SK-N-SH (cell line): ENCODE measurements at regions not wholly inside any gene's neighbourhood (a gene's known extent, or its start where the extent isn't known, plus 50 kb on each side); places are given as distances from the start of the nearest gene placed in this dataset.
A peak's percentile ranks its signal among the peaks of the same experiment; 100 is the strongest.

Source experiments
- CTCF ChIA-PET: fragments of 300-600, 350-600 bp; formaldehyde crosslinking; extraction: SDS; loops from one replicate; lab custom pipeline; 2021; lab: Yijun Ruan, JAX
- POLR2A ChIA-PET: fragments of 350-600 bp; sonication (Branson Sonifier 250); formaldehyde crosslinking; extraction: SDS; loops from one replicate; lab custom pipeline; 2020; ENCODE audit warnings: antibody characterized with exemption, inconsistent platforms; lab: Yijun Ruan, JAX
- DNase-seq: peaks from one replicate; pipeline ENCODE4 v3.0.0; 2012
- H2AFZ ChIP-seq: fragments of 200-600 bp; sonication (generic); 2 replicates; pipeline ENCODE4 v1.8.1; 2016; ENCODE audit warnings: antibody characterized with exemption, mild to moderate bottlenecking, low read depth
- H3F3A ChIP-seq: fragments of 200-600 bp; sonication (generic); replicated peaks from 2 replicates; pipeline ENCODE3; 2016; ENCODE audit warnings: antibody characterized with exemption, mild to moderate bottlenecking; ENCODE audit not compliant: insufficient read depth
- H3K27ac ChIP-seq, 2 experiments: fragments of 200-500 bp in 1 of 2; fragments of 200-600 bp in 1 of 2; sonication (Bioruptor generic) in 1 of 2; sonication (generic), shearing (Covaris generic) in 1 of 2; 2 replicates each; pipeline versions ENCODE4 v1.5.1 to v1.6.1; 2014 to 2016; ENCODE audit warnings: low read depth in 2 of 2, inconsistent platforms in 1 of 2, low read length in 1 of 2, mild to moderate bottlenecking in 1 of 2, mixed read lengths in 1 of 2
- H3K27me3 ChIP-seq: fragments of 200-600 bp; sonication (generic), shearing (Covaris generic); 2 replicates; pipeline ENCODE4 v1.6.1; 2016; ENCODE audit warnings: mixed run types; ENCODE audit not compliant: insufficient read depth
- H3K36me3 ChIP-seq, 2 experiments: fragments of 200-500 bp in 1 of 2; fragments of 200-600 bp in 1 of 2; sonication (Bioruptor generic) in 1 of 2; sonication (generic) in 1 of 2; replicated peaks in 1 of 2; 2 replicates each; pipeline versions ENCODE3 to v1.5.1; 2014 to 2016; ENCODE audit warnings: low read length in 1 of 2, mild to moderate bottlenecking in 1 of 2; ENCODE audit not compliant: insufficient read depth in 2 of 2, control insufficient read depth in 1 of 2
- H3K4me1 ChIP-seq, 2 experiments: fragments of 200-500 bp in 1 of 2; fragments of 200-600 bp in 1 of 2; sonication (Bioruptor generic) in 1 of 2; sonication (generic), shearing (Covaris generic) in 1 of 2; 2 replicates each; pipeline versions ENCODE4 v1.5.1 to v1.6.1; 2014 to 2016; ENCODE audit warnings: low read depth in 1 of 2, low read length in 1 of 2, mixed run types in 1 of 2; ENCODE audit not compliant: insufficient read depth in 2 of 2, control insufficient read depth in 1 of 2
- H3K4me2 ChIP-seq: fragments of 200-600 bp; sonication (generic), shearing (Covaris generic); 2 replicates; pipeline ENCODE4 v1.6.1; 2017; ENCODE audit warnings: mixed run types
- H3K4me3 ChIP-seq, 2 experiments: fragments of 200-500 bp in 1 of 2; fragments of 200-600 bp in 1 of 2; sonication (Bioruptor generic) in 1 of 2; sonication (generic), shearing (Covaris generic) in 1 of 2; 2 replicates each; pipeline versions ENCODE4 v1.5.1 to v1.8.1; 2014 to 2016; ENCODE audit warnings: low read depth in 2 of 2, inconsistent platforms in 1 of 2, low read length in 1 of 2, mild to moderate bottlenecking in 1 of 2, mixed read lengths in 1 of 2, moderate library complexity in 1 of 2
- H3K79me2 ChIP-seq: fragments of 200-600 bp; sonication (generic); 2 replicates; pipeline ENCODE4 v1.8.1; 2017; ENCODE audit warnings: mild to moderate bottlenecking; ENCODE audit not compliant: insufficient read depth
- H3K9ac ChIP-seq: fragments of 200-600 bp; sonication (generic); 2 replicates; pipeline ENCODE4 v1.6.1; 2017; ENCODE audit warnings: mixed run types
- H3K9me2 ChIP-seq: fragments of 200-600 bp; sonication (generic); 2 replicates; pipeline ENCODE4 v1.6.1; 2017; ENCODE audit warnings: mixed run types
- H3K9me3 ChIP-seq: fragments of 200-600 bp; sonication (generic); 2 replicates; pipeline ENCODE4 v1.6.1; 2017; ENCODE audit warnings: mixed run types, mild to moderate bottlenecking, moderate library complexity
- H4K20me1 ChIP-seq: fragments of 200-600 bp; sonication (generic); 2 replicates; pipeline ENCODE4 v1.6.1; 2017; ENCODE audit warnings: mild to moderate bottlenecking, mixed run types; ENCODE audit not compliant: insufficient read depth
- CHD2 ChIP-seq: fragments of 150-350 bp; IDR thresholded peaks from 2 replicates; pipeline ENCODE4 v1.6.1; 2018; ENCODE audit warnings: low read length; ENCODE audit not compliant: partially characterized antibody
- CTCF ChIP-seq: fragments of 200-600 bp; sonication (generic); IDR thresholded peaks from 2 replicates; pipeline ENCODE4 v1.6.1; 2017; ENCODE audit warnings: antibody characterized with exemption, mild to moderate bottlenecking, moderate library complexity
- EZH2phosphoT487 ChIP-seq: fragments of 200-600 bp; sonication (generic); IDR thresholded peaks from 2 replicates; pipeline ENCODE4 v1.6.1; 2017; ENCODE audit warnings: low read depth, mixed run types, mild to moderate bottlenecking, antibody characterized with exemption, moderate library complexity, borderline replicate concordance
- FOXJ3 ChIP-seq: sonication (generic); formaldehyde crosslinking; IDR thresholded peaks from 2 replicates; pipeline ENCODE4 v1.5.1; 2020; ENCODE audit warnings: mild to moderate bottlenecking, missing genetic modification reagents
- FOXM1 ChIP-seq: IDR thresholded peaks from 2 replicates; pipeline ENCODE4 v1.4.0; 2012; ENCODE audit warnings: low read depth, mild to moderate bottlenecking
- JUND ChIP-seq: IDR thresholded peaks from 2 replicates; pipeline ENCODE4 v1.4.0; 2012
- NFIC ChIP-seq: IDR thresholded peaks from 2 replicates; pipeline ENCODE4 v1.4.0; 2012; ENCODE audit warnings: borderline replicate concordance
- NRF1 ChIP-seq: IDR thresholded peaks from 2 replicates; pipeline ENCODE4 v1.6.1; 2012; ENCODE audit warnings: low read depth, mild to moderate bottlenecking, low read length
- POLR2AphosphoS5 ChIP-seq: IDR thresholded peaks from 2 replicates; pipeline ENCODE4 v1.6.1; 2012; ENCODE audit warnings: low read depth, low read length
- RAD21 ChIP-seq: IDR thresholded peaks from 2 replicates; pipeline ENCODE4 v1.6.1; 2012; ENCODE audit warnings: mild to moderate bottlenecking, low read length
- SIN3A ChIP-seq: IDR thresholded peaks from 2 replicates; pipeline ENCODE4 v1.6.1; 2012; ENCODE audit warnings: low read depth, mild to moderate bottlenecking, low read length, moderate library complexity, borderline replicate concordance
- SMC3 ChIP-seq: IDR thresholded peaks from 2 replicates; pipeline ENCODE4 v1.6.1; 2012; ENCODE audit warnings: low read depth, low read length, improper control_type of control experiment
- ZBTB33 ChIP-seq: IDR thresholded peaks from 2 replicates; pipeline ENCODE4 v1.4.0; 2012; ENCODE audit warnings: low read depth, borderline replicate concordance
- WGBS: methylation state at CpG from one replicate; pipeline ENCODE4 v1.1.6; 2017; ENCODE audit warnings: low lambda C conversion rate; 5-methylcytosine and 5-hydroxymethylcytosine counted together
- TF ChIP-seq, protein P1 (sequence below): IDR thresholded peaks from 2 replicates; pipeline ENCODE4 v1.6.1; 2012; ENCODE audit warnings: mild to moderate bottlenecking, low read depth, low read length, moderate library complexity
- TF ChIP-seq, protein P2 (sequence below): fragments of 150-350 bp; IDR thresholded peaks from 2 replicates; pipeline ENCODE4 v1.6.1; 2017; ENCODE audit warnings: antibody characterized with exemption, low read length, low read depth, borderline replicate concordance

GRCh38 chr4:125736057-125736456, 421.3 kb downstream of the FAT4 start:
- Histone ChIP-seq H3K4me1 (peaks cover 5 to 21% of the 10 kb centered on the region in 2 experiments; a peak in 3 of 4 replicates), H3K4me3 (0 out of 4 replicates have a peak overlapping the region, but pooled peaks of 1 of the 2 experiments have one; percentile 7), H3K9me2 (no peaks in the 10 kb centered on the region), H2AFZ (no peak overlapping the region), H3F3A (peaks cover 11% of the 10 kb centered on the region), H3K4me2 (0 out of 2 replicates have a peak overlapping the region, but pooled peaks have one; percentile 39), H4K20me1 (no peaks in the 10 kb centered on the region), H3K27me3 (no peaks in the 10 kb centered on the region), H3K36me3 (no peaks in the 10 kb centered on the region), H3K9ac (peak overlapping the region; percentile 59; the same call in 1 of the 2 replicates), H3K27ac (peak overlapping the region in 1 of 2 experiments; percentile 83; a peak in 3 of 4 replicates), H3K79me2 (no peaks in the 10 kb centered on the region), H3K9me3 (no peaks in the 10 kb centered on the region)
- peak; percentile 4 for DNase-seq
- TF ChIP-seq FOXJ3 (CRISPR knock-in tag) (no peak), CTCF (peak; percentile 55), RAD21 (0 out of 2 replicates have a peak, but pooled peaks have one; percentile 15), EZH2phosphoT487 (no peak), POLR2AphosphoS5 (no peak), NRF1 (no peak), CHD2 (no peak)
- CTCF ChIA-PET, result interaction anchor here (0.6 to 1.8 kb wide), 11 partner anchors 10 to 1886 kb away, joined by 3 to 6 read pairs (median 3); no protein-coding TSS in a partner anchor
- POLR2A ChIA-PET, result no interaction called here
- 50% methylated on average over 1 of the region's 1 CpG for WGBS

DNA sequence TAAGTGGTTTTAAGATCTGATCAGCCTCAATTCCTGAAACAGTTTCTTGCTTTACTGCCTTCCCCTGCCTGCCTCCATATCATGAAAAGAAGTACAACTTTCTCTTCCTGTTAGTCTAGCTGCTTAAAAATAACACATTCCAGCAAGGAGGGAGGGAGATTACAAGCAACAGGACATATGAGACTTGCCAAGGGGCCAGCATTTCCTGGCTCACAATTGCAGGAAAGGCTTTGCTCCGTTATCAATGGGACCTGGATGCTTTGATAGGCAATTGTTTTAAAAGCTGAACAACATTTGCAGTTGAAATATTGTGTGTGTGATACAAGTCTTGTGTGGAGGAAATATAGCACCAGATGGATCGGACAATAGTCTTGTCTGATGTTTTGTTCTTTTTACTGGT, 425.0 kb downstream of the FAT4 start:
- H3F3A ChIP-seq, result peaks cover 11% of the 10 kb centered on the region
- WGBS, result 84% methylated on average over 2 of the region's 2 CpGs
- no peak overlapping the region; a peak in 1 of 4 replicates for H3K27ac ChIP-seq
- H3K9me2 ChIP-seq, result no peaks in the 10 kb centered on the region
- no peak overlapping the region for H3K9ac ChIP-seq
- H3K79me2 ChIP-seq, result no peaks in the 10 kb centered on the region
- TF ChIP-seq, protein P1, sequence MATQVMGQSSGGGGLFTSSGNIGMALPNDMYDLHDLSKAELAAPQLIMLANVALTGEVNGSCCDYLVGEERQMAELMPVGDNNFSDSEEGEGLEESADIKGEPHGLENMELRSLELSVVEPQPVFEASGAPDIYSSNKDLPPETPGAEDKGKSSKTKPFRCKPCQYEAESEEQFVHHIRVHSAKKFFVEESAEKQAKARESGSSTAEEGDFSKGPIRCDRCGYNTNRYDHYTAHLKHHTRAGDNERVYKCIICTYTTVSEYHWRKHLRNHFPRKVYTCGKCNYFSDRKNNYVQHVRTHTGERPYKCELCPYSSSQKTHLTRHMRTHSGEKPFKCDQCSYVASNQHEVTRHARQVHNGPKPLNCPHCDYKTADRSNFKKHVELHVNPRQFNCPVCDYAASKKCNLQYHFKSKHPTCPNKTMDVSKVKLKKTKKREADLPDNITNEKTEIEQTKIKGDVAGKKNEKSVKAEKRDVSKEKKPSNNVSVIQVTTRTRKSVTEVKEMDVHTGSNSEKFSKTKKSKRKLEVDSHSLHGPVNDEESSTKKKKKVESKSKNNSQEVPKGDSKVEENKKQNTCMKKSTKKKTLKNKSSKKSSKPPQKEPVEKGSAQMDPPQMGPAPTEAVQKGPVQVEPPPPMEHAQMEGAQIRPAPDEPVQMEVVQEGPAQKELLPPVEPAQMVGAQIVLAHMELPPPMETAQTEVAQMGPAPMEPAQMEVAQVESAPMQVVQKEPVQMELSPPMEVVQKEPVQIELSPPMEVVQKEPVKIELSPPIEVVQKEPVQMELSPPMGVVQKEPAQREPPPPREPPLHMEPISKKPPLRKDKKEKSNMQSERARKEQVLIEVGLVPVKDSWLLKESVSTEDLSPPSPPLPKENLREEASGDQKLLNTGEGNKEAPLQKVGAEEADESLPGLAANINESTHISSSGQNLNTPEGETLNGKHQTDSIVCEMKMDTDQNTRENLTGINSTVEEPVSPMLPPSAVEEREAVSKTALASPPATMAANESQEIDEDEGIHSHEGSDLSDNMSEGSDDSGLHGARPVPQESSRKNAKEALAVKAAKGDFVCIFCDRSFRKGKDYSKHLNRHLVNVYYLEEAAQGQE, result no peak
- no peak for TF ChIP-seq ZBTB33
- TF ChIP-seq JUND, result no peak
- no peak for TF ChIP-seq SMC3
- TF ChIP-seq FOXM1, result no peak
- TF ChIP-seq SIN3A, result no peak
- no peak for TF ChIP-seq NFIC
- no peak for TF ChIP-seq NRF1
- TF ChIP-seq, protein P2, sequence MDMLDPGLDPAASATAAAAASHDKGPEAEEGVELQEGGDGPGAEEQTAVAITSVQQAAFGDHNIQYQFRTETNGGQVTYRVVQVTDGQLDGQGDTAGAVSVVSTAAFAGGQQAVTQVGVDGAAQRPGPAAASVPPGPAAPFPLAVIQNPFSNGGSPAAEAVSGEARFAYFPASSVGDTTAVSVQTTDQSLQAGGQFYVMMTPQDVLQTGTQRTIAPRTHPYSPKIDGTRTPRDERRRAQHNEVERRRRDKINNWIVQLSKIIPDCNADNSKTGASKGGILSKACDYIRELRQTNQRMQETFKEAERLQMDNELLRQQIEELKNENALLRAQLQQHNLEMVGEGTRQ, result no peak
- H3K9me3 ChIP-seq, result no peaks in the 10 kb centered on the region
- H3K4me1 ChIP-seq, result peaks cover 2 to 21% of the 10 kb centered on the region in 2 experiments; a peak in 3 of 4 replicates
- DNase-seq, result no peak
- H2AFZ ChIP-seq, result peak overlapping the region; percentile 60
- H3K4me2 ChIP-seq, result no peak overlapping the region
- H3K36me3 ChIP-seq, result no peaks in the 10 kb centered on the region
- H4K20me1 ChIP-seq, result no peaks in the 10 kb centered on the region
- ChIA-PET CTCF (interaction anchor here (2.0 kb wide), 1 partner anchor 11 kb away, joined by 4 read pairs; no protein-coding TSS in a partner anchor), POLR2A (no interaction called here)
- no peak overlapping the region for H3K4me3 ChIP-seq
- H3K27me3 ChIP-seq, result no peaks in the 10 kb centered on the region
